DLD1 (cell line): ENCODE measurements at regions not wholly inside any gene's neighbourhood (a gene's known extent, or its start where the extent isn't known, plus 50 kb on each side); places are given as distances from the start of the nearest gene placed in this dataset.
"Not testable (repeated sequence)": the region's sequence is repeated elsewhere in the genome, so short reads cannot be mapped to it uniquely, and the experiment has no call there.

Experiments used
- in situ Hi-C: cut with HindIII; loops from 2 replicates; pipeline ENCODE4 v1.10.0; 2017; ENCODE audit warnings: low sequenced_read_pairs

DNA sequence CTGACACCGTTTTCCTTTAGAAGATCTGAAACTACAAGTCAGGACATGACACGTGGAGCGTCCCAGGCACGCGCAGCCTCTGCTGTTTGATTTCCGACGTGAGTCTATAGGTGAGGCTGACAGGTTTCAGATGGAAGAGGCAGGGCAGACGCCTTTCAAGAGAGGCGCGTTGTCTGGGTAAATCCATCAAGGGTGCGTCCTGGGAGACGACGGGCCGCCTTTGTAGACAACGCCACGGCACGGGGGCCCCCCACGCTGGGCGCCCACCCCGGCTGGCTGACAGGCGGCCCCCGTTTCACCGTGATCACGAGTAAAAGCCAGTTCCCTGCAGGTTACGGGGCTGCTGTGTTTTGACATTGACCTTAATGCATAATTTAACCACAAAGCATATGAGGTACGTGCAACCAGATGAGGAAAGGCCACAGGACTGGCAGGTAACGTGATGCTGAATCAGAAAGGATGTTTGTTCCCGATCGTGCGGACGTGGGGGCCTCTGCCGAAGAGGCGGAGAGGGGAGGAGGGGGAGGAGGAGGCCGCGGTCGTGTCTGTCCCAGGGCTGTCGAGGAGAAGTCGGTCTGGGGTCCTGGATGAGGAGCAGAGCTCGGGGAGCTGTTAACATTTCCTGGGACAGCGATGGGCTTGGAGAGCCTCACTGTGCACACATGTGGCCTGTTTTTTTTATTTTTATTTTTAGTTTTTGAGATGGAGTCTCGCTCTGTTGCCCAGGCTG is 51.1 kb upstream of the PPP2R3B start:
- in situ Hi-C loops = no loop called here

DNA sequence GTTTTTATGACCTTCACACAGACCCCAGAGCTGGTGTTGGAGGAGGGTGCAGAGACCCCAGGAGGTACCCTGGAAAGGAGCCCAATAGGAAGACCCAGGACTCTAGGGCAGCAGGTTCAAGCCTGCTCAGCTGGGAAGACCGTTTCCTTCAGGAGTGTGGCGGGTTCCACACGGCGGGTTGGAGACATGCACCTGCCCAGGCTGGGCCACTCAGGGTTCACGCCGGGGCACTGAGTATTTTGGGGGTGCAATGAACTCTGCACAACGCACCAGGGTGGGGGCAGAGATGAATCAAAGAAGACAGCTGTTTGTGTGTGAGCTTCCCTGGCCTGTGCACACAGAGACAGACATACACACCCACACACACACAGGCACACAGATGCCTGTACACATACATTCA is 52.5 kb upstream of the PPP2R3B start:
- in situ Hi-C loops = no loop called here

DNA sequence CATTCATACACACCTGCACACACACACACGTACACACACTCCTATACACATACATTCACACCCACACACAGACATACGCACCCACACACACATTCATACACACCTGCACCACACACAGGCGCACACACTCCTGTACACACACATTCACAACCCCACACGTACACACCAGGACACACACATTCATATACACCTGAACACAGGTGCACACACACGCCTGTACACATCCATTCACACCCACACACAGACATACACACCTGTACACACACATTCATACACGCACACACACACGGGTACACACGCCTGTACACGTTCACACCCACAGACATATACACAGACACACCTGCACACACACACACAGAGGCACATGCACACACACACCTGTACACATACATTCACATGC is 53.0 kb upstream of the PPP2R3B start:
- in situ Hi-C loops = no loop called here

DNA sequence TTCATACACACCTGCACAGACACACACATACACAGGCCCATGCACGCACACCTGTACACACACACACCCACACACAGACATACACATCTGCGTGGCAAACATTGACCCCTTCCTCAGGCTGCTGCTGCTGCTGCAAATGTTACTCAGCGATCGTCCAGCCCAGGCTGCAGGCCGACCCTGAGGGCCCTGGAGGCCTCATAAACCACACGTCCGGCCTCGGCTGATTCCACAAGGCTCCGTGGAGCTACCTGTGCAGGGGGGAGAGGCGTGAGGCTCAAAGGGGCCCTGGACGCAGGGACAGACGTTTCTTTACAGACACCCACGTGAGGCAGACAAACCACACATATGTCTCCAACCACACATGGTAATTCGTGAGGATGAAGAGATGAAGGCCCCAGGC is 53.9 kb upstream of the PPP2R3B start:
- in situ Hi-C loops = no loop called here

DNA sequence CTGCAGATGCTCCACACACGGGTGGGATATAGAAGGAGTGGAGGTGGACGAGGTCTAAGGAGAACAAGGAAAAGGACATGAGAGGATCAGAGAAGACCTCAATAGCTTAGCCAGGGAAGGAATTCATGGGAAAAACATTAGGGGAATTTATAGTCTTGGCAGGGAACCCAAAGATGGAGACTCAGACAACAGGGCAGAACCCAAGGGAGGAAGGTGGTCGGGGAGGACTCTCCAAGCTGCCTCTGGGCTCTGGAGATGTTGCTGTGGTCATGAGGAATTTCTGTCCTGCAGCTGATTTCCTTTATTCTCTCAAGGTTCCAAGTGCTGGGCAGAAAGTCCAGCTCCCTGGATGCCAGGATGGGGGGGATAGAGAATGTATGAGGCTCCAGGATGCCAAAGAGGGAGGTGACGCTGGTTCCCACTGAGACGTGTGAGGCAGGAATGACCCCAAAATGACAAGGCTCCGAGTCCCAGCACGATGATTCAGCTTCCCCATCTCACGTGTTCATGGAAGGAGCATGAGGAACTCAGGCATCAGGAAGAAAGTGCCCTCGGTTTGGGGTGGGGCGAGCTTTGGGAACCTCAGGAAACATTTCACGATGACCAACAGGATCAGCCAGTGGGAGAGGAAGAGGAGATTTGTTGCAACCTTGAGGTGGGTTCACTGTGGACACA is 57.0 kb upstream of the PPP2R3B start:
- in situ Hi-C loops = no loop called here

DNA sequence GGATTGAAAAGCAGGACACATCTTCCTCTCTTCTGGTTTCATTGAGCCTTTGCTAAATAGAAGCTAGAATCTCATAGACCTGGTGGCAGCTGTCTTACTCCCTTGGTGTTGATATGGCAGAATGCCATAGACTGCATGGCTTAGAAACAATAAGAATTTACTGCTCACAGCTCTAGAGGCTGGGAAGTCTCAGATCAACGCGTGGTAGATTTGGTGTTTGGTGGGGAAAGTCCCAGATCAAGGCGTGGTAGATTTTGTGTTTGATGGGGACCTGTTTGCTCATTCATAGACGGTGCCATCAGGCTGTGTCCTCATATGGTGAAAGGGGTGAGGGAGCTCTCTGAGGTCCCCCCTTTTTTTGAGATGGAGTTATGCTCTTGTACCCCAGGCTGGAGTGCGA is 57.6 kb upstream of the PPP2R3B start:
- in situ Hi-C loops = no loop called here

DNA sequence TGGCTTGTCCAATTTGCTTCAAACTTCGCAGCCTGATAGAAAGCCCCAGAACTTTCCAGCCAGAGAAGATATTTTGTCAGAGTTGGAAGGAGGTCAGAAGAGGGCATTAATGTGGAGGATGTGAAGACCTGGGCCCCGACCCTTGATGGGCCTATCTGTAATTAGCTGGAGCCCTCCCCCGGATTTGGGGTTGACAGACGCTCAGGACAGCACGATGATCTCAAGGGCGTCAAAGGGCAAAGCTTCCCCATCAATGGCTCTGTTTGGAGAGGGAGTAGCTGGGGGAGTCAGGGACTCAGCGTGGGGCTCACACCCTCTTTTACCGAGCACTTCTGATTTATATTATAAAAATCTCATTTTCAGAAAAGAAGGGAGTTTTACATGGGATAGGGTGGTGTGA is 59.0 kb upstream of the PPP2R3B start:
- in situ Hi-C loops = no loop called here

DNA sequence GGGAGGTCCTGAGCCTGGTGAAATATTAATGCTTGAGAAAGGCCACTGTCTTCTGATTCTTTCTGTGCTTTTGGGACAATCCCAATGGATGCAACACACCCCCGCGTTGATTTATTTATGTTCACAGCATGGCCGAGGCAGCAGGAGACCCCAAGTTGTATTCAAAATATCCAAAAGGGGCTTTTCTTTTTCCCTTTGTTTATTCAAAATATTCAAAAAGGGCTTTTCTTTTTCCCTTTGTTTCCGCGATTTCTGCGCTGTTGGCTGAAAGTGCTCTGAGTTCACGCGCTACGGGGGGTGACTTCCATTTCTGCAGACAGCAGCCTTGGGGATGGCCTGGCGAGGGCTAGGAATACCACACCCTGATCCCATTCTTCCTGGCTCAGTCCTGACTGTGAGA is 59.5 kb upstream of the PPP2R3B start:
- in situ Hi-C loops = no loop called here

DNA sequence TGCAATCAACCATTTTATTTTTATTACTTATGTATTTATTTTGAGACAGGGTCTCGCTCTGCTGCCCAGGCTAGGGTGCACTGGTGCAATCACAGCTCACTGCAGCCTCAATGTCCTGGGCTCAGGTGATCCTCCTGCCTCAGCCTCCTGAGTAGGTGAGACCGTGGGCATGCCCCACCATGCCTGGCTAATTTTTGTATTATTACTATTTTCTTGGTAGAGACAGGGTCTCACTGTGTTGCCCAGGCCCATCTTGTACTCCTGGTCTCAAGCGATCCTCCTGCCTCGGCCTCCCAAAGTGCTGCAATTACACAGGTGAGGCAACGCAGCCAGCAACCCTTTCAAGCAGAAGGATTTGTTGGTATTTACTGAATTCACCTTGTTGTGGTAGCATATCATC is 60.3 kb upstream of the PPP2R3B start:
- in situ Hi-C loops = no loop called here

DNA sequence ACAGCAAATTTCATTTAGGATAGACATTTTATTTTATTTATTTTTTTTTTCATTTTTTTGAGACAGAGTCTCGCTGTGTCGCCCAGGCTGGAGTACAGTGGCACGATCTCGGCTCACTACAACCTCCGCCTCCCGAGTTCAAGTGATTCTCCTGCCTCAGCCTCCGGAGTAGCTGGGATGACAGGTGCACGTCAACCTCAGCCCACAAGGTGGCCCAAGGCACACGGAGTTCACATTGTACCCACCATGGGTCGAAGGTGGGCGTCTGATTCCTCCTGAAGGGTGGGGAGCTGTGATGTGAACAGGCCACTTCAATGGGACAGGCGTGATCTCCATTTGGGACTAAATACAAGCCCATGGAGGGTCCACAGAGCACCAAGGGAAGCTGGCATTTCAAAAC is 65.0 kb upstream of the PPP2R3B start:
- in situ Hi-C loops = not testable (repeated sequence)

DNA sequence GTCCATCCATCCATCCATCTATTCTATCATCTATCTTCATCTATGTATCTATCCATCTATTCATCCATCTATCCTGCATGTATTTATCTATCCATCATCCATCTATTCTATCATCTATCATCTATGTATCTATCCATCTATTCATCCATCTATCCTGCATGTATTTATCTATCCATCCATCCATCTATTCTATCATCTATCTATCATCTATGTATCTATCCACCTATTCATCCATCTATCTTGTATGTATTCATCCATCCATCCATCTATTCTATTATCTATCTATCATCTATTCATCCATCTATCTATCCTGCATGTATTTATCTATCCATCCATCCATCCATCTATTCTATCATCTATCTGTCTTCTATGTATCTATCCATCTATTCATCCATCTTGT is 65.9 kb upstream of the PPP2R3B start:
- in situ Hi-C loops = no loop called here

DNA sequence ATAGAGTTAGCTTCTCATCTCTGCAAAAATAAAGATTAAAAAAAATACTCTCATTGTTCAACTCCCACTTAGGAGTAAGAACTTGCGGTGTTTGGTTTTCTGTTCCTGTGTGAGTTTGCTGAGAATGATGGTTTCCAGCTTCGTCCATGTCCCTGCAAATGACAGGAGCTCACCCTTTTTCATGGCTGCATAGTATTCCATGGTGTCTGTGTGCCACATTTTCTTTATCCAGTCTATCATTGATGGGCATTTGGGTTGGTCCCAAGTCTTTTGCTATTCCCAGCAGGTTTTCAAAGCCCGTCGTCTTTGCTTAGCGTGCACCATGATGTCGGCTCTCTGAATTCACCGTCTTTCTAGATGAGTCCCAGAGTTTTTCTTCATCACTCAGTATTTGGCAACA is 67.8 kb upstream of the PPP2R3B start:
- in situ Hi-C loops = not testable (repeated sequence)

DNA sequence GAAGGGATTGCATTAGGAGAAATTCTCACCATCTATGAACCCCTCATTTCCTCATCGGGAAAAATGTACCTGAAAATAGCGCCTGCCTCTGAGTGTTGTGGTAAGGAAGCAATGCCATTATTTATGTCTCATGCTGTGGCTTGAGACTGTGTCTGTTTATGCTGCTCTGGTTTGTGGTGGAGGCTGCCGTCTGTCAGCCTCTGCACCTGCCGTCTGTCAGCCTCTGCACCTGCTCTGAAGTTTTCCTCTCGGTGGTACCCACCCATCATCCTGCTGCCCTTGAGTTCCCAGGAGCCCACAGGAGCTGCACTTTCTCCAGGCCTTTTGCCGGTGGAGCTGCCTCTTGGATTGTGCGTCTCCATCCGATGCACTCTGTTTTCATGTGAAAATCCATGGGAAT is 68.5 kb upstream of the PPP2R3B start:
- in situ Hi-C loops = no loop called here

DNA sequence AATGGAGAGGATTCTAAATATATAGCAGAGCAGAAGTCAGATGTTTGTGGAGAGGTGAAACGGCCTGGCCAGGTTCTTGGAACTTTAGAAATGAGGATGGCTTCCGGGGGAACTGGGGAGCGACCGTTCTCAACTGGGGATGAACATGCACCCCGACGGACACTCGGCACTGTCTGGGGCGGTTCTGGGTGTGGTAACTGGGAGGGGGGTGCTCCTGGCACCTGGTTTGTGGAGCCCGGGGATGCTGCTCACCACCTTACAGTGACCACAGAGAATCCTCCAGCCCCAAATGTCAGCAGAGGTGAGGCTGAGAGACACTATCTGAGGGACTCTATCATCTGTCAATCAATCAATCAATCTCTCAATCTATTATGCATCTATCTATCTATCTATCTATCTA is 69.0 kb upstream of the PPP2R3B start:
- in situ Hi-C loops = no loop called here

DNA sequence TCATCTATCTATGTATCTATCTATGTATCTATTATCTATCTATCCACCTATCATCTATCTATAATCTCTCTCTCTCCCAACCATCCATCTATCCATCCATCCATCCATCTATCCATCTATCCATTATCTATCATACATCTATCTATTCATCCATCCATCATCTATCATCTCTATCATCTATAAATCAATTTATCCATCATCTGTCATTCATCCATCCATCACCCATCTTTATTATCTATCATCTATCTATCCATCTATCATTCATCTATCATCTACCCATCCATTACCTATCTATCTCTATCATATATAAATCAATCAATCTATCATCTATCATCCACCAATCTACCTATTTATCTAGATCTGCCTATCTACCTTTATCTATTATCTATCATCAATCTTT is 69.4 kb upstream of the PPP2R3B start:
- in situ Hi-C loops = no loop called here

DNA sequence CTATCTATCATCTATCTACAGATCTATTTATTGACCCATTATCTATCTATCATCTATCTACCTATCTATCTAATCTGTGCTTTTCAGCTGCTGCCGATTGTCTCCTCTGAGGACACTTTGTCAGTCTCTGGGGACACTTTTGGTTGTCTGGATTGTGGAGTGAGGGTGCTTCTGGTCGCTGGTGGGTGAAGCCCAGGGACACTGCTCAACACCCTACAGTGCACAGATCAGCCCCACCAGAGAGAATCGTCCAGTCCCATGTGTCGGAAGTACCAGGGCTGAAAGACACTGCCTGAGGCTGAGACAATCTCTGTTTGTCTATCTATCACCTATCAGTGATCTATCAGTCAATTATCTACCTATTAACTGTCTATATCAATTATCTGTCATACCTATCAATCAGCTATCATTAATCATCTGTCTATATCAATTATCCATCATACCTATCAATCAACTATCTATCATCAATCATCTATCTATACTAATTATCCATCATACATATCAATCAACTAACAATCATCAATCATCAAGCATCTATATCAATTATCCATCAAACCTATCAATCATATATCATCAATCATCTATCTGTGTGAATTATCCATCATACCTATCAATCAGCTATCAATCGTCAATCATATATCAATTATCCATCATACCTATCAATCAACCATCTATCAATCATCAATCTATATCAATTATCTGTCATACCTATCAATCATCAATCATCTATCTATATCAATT is 70.0 kb upstream of the PPP2R3B start:
- in situ Hi-C loops = no loop called here

DNA sequence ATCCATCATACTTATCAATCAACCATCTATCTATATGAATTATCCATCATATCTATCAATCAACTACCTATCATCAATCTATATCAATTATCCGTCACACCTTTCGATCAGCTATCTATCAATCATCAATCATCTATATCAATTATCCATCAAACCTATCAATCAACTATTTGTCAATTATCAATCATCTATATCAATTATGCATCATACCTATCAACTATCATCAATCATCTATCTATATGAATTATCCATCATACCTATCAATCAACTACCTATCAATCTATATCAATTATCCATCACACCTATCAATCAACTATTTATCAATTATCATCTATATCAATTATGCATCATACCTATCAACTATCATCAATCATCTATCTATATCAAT is 70.6 kb upstream of the PPP2R3B start:
- in situ Hi-C loops = no loop called here

DNA sequence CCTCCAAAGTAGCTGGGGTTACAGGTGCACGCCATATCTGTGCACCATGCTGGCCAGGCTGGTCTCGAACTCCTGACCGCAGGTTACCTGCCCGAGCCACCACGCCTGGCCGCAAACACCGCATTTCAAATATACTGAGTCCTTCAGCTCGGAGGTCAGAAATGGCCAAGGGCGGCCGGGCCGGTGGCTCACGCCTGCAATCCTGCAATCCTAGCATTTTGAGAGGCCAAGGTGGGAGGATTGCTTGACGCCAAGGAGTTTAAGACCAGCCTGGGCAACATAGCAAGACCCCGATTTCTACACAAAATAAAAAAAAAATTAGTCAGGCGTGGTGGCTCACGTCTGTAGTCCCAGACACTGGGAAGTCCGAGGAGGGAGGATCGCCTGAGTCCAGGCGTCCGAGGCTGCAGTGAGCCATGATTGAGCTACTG is 71.9 kb upstream of the PPP2R3B start:
- in situ Hi-C loops = no loop called here

DNA sequence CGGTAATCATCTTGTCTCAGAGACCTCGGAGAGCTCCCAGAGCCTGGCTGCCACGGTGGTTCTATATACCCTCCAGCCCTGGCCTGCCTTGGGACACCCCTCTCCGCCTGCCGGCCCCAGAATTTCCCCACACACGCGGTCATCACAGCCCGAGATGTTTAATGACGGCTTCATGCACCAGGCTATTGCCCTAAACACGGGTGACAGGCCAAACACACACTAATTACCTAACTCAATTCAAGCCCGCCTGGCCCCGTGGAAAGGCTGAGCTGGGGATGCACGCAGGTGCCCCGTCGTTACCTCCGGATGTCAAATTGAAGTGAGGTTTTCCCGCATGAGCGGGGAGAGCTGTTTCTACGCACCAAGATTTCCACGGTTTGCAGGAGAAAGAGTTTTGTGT is 72.9 kb upstream of the PPP2R3B start:
- in situ Hi-C loops = no loop called here

DNA sequence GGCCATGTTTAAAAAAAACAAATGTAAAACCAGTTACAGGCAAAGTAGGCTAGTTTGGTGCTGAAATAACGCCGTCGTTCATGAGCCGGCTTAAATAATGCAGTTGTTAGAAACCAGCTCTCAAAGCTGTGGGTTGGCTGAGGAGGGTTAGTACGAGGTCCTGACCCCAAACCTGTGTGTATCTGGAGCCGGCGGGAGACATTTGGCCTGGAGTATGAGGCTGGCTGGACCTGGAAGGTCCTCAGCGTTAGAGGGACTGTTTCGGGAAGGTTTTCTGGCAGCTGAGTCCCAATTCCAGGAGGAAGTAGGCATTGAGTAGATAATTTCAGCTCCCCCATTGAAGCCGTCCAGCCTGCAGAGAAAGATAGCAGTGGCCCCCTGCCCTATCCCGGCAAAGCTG is 73.4 kb upstream of the PPP2R3B start:
- in situ Hi-C loops = no loop called here

DNA sequence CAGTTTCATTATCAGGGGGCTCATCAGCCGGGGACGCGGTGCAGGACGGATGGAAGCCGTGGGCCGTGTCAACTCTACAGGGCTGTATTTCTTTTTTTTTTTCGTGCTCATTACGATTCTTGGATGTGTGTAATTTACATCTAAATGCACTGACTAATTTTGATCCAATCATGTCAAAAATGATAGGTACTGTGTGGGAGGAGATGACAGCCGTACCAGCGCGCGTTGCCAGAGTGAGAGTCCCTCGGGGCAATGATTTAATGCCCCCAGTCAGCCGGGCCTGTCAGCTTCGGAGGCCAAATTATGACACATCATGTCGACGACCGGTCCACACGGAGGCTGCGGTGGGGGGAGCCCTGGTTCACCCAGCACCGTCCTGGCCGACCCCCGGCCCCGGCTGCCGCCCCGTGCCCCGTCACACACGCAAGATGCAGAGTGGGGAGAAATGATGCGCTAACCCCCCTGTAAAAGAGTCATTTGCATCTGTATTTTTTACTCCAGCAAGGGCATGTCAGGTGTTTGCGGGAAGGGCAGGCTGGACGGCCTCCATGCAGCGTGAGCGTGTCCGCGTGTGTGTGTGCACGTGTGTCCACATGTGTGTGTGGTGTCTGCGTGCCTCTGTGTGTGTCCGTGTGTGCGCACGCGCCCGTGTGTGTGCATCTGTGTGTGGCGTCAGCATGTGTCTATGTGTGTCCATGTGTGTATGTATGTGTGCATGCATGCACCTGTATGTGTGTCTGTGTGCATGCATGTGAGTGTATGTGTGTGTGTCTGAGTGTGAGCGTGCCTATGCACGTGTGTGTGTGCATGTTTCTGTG is 74.3 kb upstream of the PPP2R3B start:
- in situ Hi-C loops = no loop called here
